ENCODE measurements at regions not wholly inside any gene's neighbourhood (a gene's known extent, or its start where the extent isn't known, plus 50 kb on each side); places are given as distances from the start of the nearest gene placed in this dataset.

- no peaks in the 10 kb centered on the region for H3K36me3 ChIP-seq
- H3K27me3 ChIP-seq = no peaks in the 10 kb centered on the region
- peaks cover 14% of the 10 kb centered on the region for H3K9me3 ChIP-seq
- no peak for TF ChIP-seq CTCF (IDR thresholded peaks at IDR 0.05)
- H3K27ac ChIP-seq = no peak overlapping the region
- no peaks in the 10 kb centered on the region for H3K4me1 ChIP-seq (ENCODE audit: control insufficient read depth in 1 of 2, insufficient read depth in 1 of 2, low read depth in 1 of 2, low read length in 1 of 2)
- no peak overlapping the region for H3K4me3 ChIP-seq (ENCODE audit: low read depth in 1 of 2, low read length in 1 of 2)
Observed at GRCh38 chr17:77022766-77023165, 118.0 kb upstream of the SEC14L1 start.

- no peaks in the 10 kb centered on the region for H3K36me3 ChIP-seq
- peaks cover 14% of the 10 kb centered on the region for H3K9me3 ChIP-seq
- no peak for TF ChIP-seq CTCF (IDR thresholded peaks at IDR 0.05)
- H3K4me1 ChIP-seq (ENCODE audit: control insufficient read depth in 1 of 2, insufficient read depth in 1 of 2, low read depth in 1 of 2, low read length in 1 of 2) = no peaks in the 10 kb centered on the region
- no peak overlapping the region for H3K27ac ChIP-seq
- H3K27me3 ChIP-seq = no peaks in the 10 kb centered on the region
- H3K4me3 ChIP-seq (ENCODE audit: low read depth in 1 of 2, low read length in 1 of 2) = no peak overlapping the region
Observed at GRCh38 chr17:77025781-77026180, 115.0 kb upstream of the SEC14L1 start.

- no peak for TF ChIP-seq CTCF (IDR thresholded peaks at IDR 0.05)
- Histone ChIP-seq H3K27ac (no peak overlapping the region), H3K9me3 (peaks cover 14% of the 10 kb centered on the region), H3K4me3 (ENCODE audit: low read depth in 1 of 2, low read length in 1 of 2) (no peak overlapping the region), H3K4me1 (ENCODE audit: control insufficient read depth in 1 of 2, insufficient read depth in 1 of 2, low read depth in 1 of 2, low read length in 1 of 2) (no peaks in the 10 kb centered on the region), H3K27me3 (no peaks in the 10 kb centered on the region), H3K36me3 (no peaks in the 10 kb centered on the region)
Observed at GRCh38 chr17:77027271-77027889, 113.4 kb upstream of the SEC14L1 start.

- no peak overlapping the region for H3K4me3 ChIP-seq (ENCODE audit: low read depth in 1 of 2, low read length in 1 of 2)
- no peak overlapping the region for H3K27ac ChIP-seq
- H3K4me1 ChIP-seq (ENCODE audit: control insufficient read depth in 1 of 2, insufficient read depth in 1 of 2, low read depth in 1 of 2, low read length in 1 of 2) = no peaks in the 10 kb centered on the region
- H3K36me3 ChIP-seq = no peaks in the 10 kb centered on the region
- peaks cover 14% of the 10 kb centered on the region for H3K9me3 ChIP-seq
- H3K27me3 ChIP-seq = no peaks in the 10 kb centered on the region
- no peak for TF ChIP-seq CTCF (IDR thresholded peaks at IDR 0.05)
Observed at GRCh38 chr17:77028900-77029299, 111.9 kb upstream of the SEC14L1 start.

- Histone ChIP-seq H3K27ac (no peak overlapping the region), H3K9me3 (no peaks in the 10 kb centered on the region), H3K36me3 (no peaks in the 10 kb centered on the region), H3K4me1 (ENCODE audit: control insufficient read depth in 1 of 2, insufficient read depth in 1 of 2, low read depth in 1 of 2, low read length in 1 of 2) (no peaks in the 10 kb centered on the region), H3K27me3 (peaks cover 33% of the 10 kb centered on the region), H3K4me3 (ENCODE audit: low read depth in 1 of 2, low read length in 1 of 2) (no peak overlapping the region)
- TF ChIP-seq CTCF (IDR thresholded peaks at IDR 0.05) = no peak
Observed at GRCh38 chr17:77032929-77033328, 107.8 kb upstream of the SEC14L1 start.
